ENCODE measurements at regions not wholly inside any gene's neighbourhood (a gene's known extent, or its start where the extent isn't known, plus 50 kb on each side); places are given as distances from the start of the nearest gene placed in this dataset.

DNA sequence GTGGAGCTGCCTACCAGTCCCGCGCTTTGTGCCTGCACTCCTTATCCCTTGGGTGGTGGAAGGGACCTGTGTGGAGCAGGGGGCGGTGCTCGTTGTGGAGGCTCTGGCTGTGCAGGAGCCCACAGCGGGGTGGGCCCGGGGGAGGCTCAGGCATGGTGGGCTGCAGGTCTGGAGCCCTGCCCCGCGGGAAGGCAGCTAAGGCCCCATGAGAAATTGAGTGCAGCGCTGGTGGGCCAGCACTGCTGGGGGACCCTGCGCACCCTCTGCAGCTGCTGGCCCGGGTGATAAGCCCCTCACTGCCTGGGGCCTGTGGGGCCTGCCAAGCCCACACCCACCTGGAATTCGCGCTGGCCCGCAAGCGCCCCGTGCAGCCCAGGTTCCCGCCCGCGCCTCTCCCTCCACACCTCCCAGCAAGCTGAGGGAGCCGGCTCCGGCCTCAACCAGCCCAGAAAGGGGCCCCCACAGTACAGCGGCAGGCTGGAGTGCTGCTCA is 859.6 kb upstream of the KCND2 start:
- H3K36me3 Mint-ChIP-seq (ENCODE audit: low read depth, unreplicated experiment): no peaks in the 10 kb centered on the region
- no peak for FAIRE-seq

DNA sequence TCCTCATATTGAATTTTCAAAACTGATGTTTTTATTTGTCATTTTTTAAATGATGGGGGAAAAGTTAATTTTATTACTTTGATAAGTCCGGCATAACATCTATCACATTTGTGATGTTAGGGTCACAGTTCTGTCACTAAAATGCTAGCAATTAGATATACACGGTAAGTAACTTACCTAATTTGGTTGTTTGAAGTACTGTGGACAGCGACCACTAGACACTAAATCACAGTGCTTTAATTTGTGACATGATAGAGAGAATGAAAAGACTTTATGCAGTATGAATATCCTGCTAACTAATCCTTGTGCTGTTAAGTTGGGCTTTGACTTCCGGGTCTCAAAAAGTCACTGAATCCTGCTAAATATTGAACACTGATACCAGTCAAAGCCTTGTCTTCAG is 857.3 kb upstream of the KCND2 start:
- Histone ChIP-seq H3K9ac (ENCODE audit: low read length) (no peak overlapping the region), H3K9me3 (ENCODE audit: insufficient read depth, low read depth, low read length) (no peaks in the 10 kb centered on the region), H3K4me3 (ENCODE audit: insufficient read depth, low read depth, low read length) (no peak overlapping the region), H4K20me1 (ENCODE audit: insufficient read depth, low read length) (no peaks in the 10 kb centered on the region), H3K4me1 (ENCODE audit: insufficient read depth, low read length) (no peaks in the 10 kb centered on the region), H3K4me2 (ENCODE audit: low read length) (no peak overlapping the region), H3K27me3 (ENCODE audit: insufficient read depth, low read length) (no peaks in the 10 kb centered on the region), H3K27ac (ENCODE audit: low read depth, low read length) (no peak overlapping the region), H3K79me2 (ENCODE audit: insufficient read depth, low read length) (no peaks in the 10 kb centered on the region), H3K36me3 (ENCODE audit: insufficient read depth, low read length) (no peaks in the 10 kb centered on the region), H2AFZ (ENCODE audit: low read depth, low read length) (no peak overlapping the region)
- H3K27me3 Mint-ChIP-seq (ENCODE audit: low read depth, unreplicated experiment): no peaks in the 10 kb centered on the region
- no peak overlapping the region for H3K27ac Mint-ChIP-seq (ENCODE audit: unreplicated experiment)
- no peak for TF ChIP-seq EZH2 (IDR thresholded peaks at IDR 0.05; ENCODE audit: insufficient read depth, low read length)
- TF ChIP-seq, protein P1, sequence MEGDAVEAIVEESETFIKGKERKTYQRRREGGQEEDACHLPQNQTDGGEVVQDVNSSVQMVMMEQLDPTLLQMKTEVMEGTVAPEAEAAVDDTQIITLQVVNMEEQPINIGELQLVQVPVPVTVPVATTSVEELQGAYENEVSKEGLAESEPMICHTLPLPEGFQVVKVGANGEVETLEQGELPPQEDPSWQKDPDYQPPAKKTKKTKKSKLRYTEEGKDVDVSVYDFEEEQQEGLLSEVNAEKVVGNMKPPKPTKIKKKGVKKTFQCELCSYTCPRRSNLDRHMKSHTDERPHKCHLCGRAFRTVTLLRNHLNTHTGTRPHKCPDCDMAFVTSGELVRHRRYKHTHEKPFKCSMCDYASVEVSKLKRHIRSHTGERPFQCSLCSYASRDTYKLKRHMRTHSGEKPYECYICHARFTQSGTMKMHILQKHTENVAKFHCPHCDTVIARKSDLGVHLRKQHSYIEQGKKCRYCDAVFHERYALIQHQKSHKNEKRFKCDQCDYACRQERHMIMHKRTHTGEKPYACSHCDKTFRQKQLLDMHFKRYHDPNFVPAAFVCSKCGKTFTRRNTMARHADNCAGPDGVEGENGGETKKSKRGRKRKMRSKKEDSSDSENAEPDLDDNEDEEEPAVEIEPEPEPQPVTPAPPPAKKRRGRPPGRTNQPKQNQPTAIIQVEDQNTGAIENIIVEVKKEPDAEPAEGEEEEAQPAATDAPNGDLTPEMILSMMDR (IDR thresholded peaks at IDR 0.05; ENCODE audit: insufficient read depth, low read depth, low read length): no peak
- FAIRE-seq: no peak
- no peaks in the 10 kb centered on the region for H3K4me1 Mint-ChIP-seq (ENCODE audit: low read depth, unreplicated experiment)
- no peak for DNase-seq (ENCODE audit: low read depth)
- H3K36me3 Mint-ChIP-seq (ENCODE audit: low read depth, unreplicated experiment): no peaks in the 10 kb centered on the region
- peaks cover 3% of the 10 kb centered on the region for H3K9me3 Mint-ChIP-seq (ENCODE audit: unreplicated experiment)
- no peak overlapping the region for H3K4me3 Mint-ChIP-seq (ENCODE audit: unreplicated experiment)

More for the DNA sequence above, 859.6 kb upstream of the KCND2 start:
- H3K4me1 Mint-ChIP-seq (ENCODE audit: low read depth, unreplicated experiment): no peaks in the 10 kb centered on the region
- Histone ChIP-seq H3K79me2 (ENCODE audit: insufficient read depth, low read length) (no peaks in the 10 kb centered on the region), H2AFZ (ENCODE audit: low read depth, low read length) (no peak overlapping the region), H3K4me2 (ENCODE audit: low read length) (no peak overlapping the region), H3K4me3 (ENCODE audit: insufficient read depth, low read depth, low read length) (no peak overlapping the region), H3K9me3 (ENCODE audit: insufficient read depth, low read depth, low read length) (no peaks in the 10 kb centered on the region), H4K20me1 (ENCODE audit: insufficient read depth, low read length) (no peaks in the 10 kb centered on the region), H3K27ac (ENCODE audit: low read depth, low read length) (no peak overlapping the region), H3K9ac (ENCODE audit: low read length) (no peak overlapping the region), H3K36me3 (ENCODE audit: insufficient read depth, low read length) (no peaks in the 10 kb centered on the region), H3K27me3 (ENCODE audit: insufficient read depth, low read length) (no peaks in the 10 kb centered on the region), H3K4me1 (ENCODE audit: insufficient read depth, low read length) (no peaks in the 10 kb centered on the region)
- no peak overlapping the region for H3K4me3 Mint-ChIP-seq (ENCODE audit: unreplicated experiment)
- no peak overlapping the region for H3K27ac Mint-ChIP-seq (ENCODE audit: unreplicated experiment)
- DNase-seq (ENCODE audit: low read depth): no peak
- no peaks in the 10 kb centered on the region for H3K27me3 Mint-ChIP-seq (ENCODE audit: low read depth, unreplicated experiment)
- TF ChIP-seq, protein P1 (IDR thresholded peaks at IDR 0.05; ENCODE audit: insufficient read depth, low read depth, low read length): no peak
- TF ChIP-seq EZH2 (IDR thresholded peaks at IDR 0.05; ENCODE audit: insufficient read depth, low read length): no peak
- H3K9me3 Mint-ChIP-seq (ENCODE audit: unreplicated experiment): peaks cover 3% of the 10 kb centered on the region

DNA sequence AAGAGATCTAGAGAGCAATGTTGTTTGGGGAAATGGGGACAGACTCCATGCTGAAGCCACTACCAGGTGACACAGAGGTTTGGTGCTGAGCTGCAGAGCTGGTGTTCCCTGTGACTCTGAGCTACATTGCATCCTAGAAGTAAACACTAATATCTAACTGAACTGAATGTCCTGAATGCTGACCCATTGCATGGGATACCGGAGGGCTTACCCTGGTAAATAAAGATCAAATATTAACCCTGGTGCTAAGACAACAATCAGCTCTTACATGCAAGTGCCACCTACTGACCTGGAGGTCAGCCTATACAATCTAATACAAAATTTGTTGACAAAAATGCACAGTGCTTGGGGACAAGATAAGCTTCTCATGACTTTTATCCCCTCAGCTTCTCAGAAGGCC is 851.3 kb upstream of the KCND2 start:
- no peaks in the 10 kb centered on the region for H3K36me3 Mint-ChIP-seq (ENCODE audit: low read depth, unreplicated experiment)
- Histone ChIP-seq H3K36me3 (ENCODE audit: insufficient read depth, low read length) (no peaks in the 10 kb centered on the region), H2AFZ (ENCODE audit: low read depth, low read length) (no peak overlapping the region), H4K20me1 (ENCODE audit: insufficient read depth, low read length) (no peaks in the 10 kb centered on the region), H3K4me1 (ENCODE audit: insufficient read depth, low read length) (no peaks in the 10 kb centered on the region), H3K27me3 (ENCODE audit: insufficient read depth, low read length) (no peaks in the 10 kb centered on the region), H3K4me2 (ENCODE audit: low read length) (no peak overlapping the region), H3K27ac (ENCODE audit: low read depth, low read length) (no peak overlapping the region), H3K9me3 (ENCODE audit: insufficient read depth, low read depth, low read length) (no peaks in the 10 kb centered on the region), H3K4me3 (ENCODE audit: insufficient read depth, low read depth, low read length) (no peak overlapping the region), H3K79me2 (ENCODE audit: insufficient read depth, low read length) (no peaks in the 10 kb centered on the region), H3K9ac (ENCODE audit: low read length) (no peak overlapping the region)
- H3K4me3 Mint-ChIP-seq (ENCODE audit: unreplicated experiment): no peak overlapping the region
- H3K27ac Mint-ChIP-seq (ENCODE audit: unreplicated experiment): no peak overlapping the region
- no peaks in the 10 kb centered on the region for H3K27me3 Mint-ChIP-seq (ENCODE audit: low read depth, unreplicated experiment)
- no peaks in the 10 kb centered on the region for H3K4me1 Mint-ChIP-seq (ENCODE audit: low read depth, unreplicated experiment)
- FAIRE-seq: no peak
- no peak for DNase-seq (ENCODE audit: low read depth)
- no peaks in the 10 kb centered on the region for H3K9me3 Mint-ChIP-seq (ENCODE audit: unreplicated experiment)
- no peak for TF ChIP-seq EZH2 (IDR thresholded peaks at IDR 0.05; ENCODE audit: insufficient read depth, low read length)
- TF ChIP-seq, protein P1 (IDR thresholded peaks at IDR 0.05; ENCODE audit: insufficient read depth, low read depth, low read length): no peak

Measured in astrocyte (in vitro differentiated cells and primary cell).